NCI-H1417 treated with DMSO at 0.1 percent for 48 hours (cell line): ENCODE measurements at regions not wholly inside any gene's neighbourhood (a gene's known extent, or its start where the extent isn't known, plus 50 kb on each side); places are given as distances from the start of the nearest gene placed in this dataset.
"Not testable (repeated sequence)": the region's sequence is repeated elsewhere in the genome, so short reads cannot be mapped to it uniquely, and the experiment has no call there.

Experiments
- DNase-seq: peaks from one replicate; lab custom pipeline; 2025; lab: John Stamatoyannopoulos, UW

- DNase-seq, result no peak
Observed at GRCh38 chr12:17357396-17357795, 732.6 kb downstream of the RERGL start.

- no peak for DNase-seq
Observed at GRCh38 chr12:17352164-17352563, 737.8 kb downstream of the RERGL start.

- DNase-seq, result no peak
Observed at GRCh38 chr12:17348311-17348710, 741.7 kb downstream of the RERGL start.

GRCh38 chr12:17344649-17345048, 738.7 kb upstream of the LMO3 start:
- DNase-seq, result no peak

GRCh38 chr12:17342381-17342961, 736.5 kb upstream of the LMO3 start:
- DNase-seq, result no peak

GRCh38 chr12:17335487-17335886, 729.5 kb upstream of the LMO3 start:
- DNase-seq, result no peak

GRCh38 chr12:17334784-17335183, 728.8 kb upstream of the LMO3 start:
- DNase-seq, result no peak

GRCh38 chr12:17333287-17333686, 727.3 kb upstream of the LMO3 start:
- DNase-seq, result no peak

- no peak for DNase-seq
Observed at GRCh38 chr12:17326649-17327048, 720.7 kb upstream of the LMO3 start.

GRCh38 chr12:17322090-17322489, 716.1 kb upstream of the LMO3 start:
- DNase-seq, result no peak

GRCh38 chr12:17304503-17305347, 698.8 kb upstream of the LMO3 start:
- no peak for DNase-seq

- DNase-seq, result no peak
Observed at GRCh38 chr12:17302001-17302400, 696.0 kb upstream of the LMO3 start.

- DNase-seq, result no peak
Observed at GRCh38 chr12:17301544-17301943, 695.6 kb upstream of the LMO3 start.

- DNase-seq, result no peak
Observed at GRCh38 chr12:17296882-17297281, 690.9 kb upstream of the LMO3 start.

GRCh38 chr12:17286874-17287273, 680.9 kb upstream of the LMO3 start:
- DNase-seq, result no peak

GRCh38 chr12:17284873-17285272, 678.9 kb upstream of the LMO3 start:
- no peak for DNase-seq

- DNase-seq, result no peak
Observed at GRCh38 chr12:17283563-17283962, 677.6 kb upstream of the LMO3 start.

GRCh38 chr12:17282169-17282568, 676.2 kb upstream of the LMO3 start:
- DNase-seq, result not testable (repeated sequence)

GRCh38 chr12:17278946-17279345, 673.0 kb upstream of the LMO3 start:
- no peak for DNase-seq

- no peak for DNase-seq
Observed at GRCh38 chr12:17276196-17276595, 670.2 kb upstream of the LMO3 start.

GRCh38 chr12:17266856-17267255, 660.9 kb upstream of the LMO3 start:
- no peak for DNase-seq

GRCh38 chr12:17264603-17265002, 658.6 kb upstream of the LMO3 start:
- DNase-seq, result no peak

- no peak for DNase-seq
Observed at GRCh38 chr12:17239874-17240273, 633.9 kb upstream of the LMO3 start.

GRCh38 chr12:17235996-17236395, 630.0 kb upstream of the LMO3 start:
- no peak for DNase-seq
